PC-3 (cell line): ENCODE measurements at regions not wholly inside any gene's neighbourhood (a gene's known extent, or its start where the extent isn't known, plus 50 kb on each side); places are given as distances from the start of the nearest gene placed in this dataset.

Experiments used
- ATAC-seq: fragments of 200-7000 bp; cut with Tn5 transposase; 2 replicates; pipeline ENCODE4 v1.9.1; 2020; ENCODE audit warnings: mild to moderate bottlenecking, moderate library complexity
- BruUV-seq: library from RNA; stranded (reverse); fragments of 400-500 nt; replicated peaks from 2 replicates; lab custom pipeline; 2021; lab: Mats Ljungman, UMichigan
- CTCF ChIA-PET: fragments of 300-600 bp; sonication (Branson Sonifier 250); formaldehyde crosslinking; loops from one replicate; lab custom pipeline; 2022; ENCODE audit warnings: antibody characterized with exemption; lab: Charles Lee
- POLR2A ChIA-PET: fragments of 300-600 bp; sonication (Branson Sonifier 250); formaldehyde crosslinking; loops from one replicate; lab custom pipeline; 2022; ENCODE audit warnings: antibody characterized with exemption; ENCODE audit not compliant: unreplicated experiment; lab: Charles Lee
- DNase-seq: peaks from one replicate; pipeline ENCODE4 v3.0.0-alpha.2; 2015
- H2AFZ ChIP-seq: fragments of 300-600 bp; sonication (generic); 2 replicates; pipeline ENCODE4 v1.6.0; 2016; ENCODE audit warnings: antibody characterized with exemption, low read length
- H3F3A ChIP-seq: fragments of 300-600 bp; sonication (generic); one replicate; pipeline ENCODE4 v1.6.0; 2017; ENCODE audit warnings: antibody characterized with exemption, low read length, control low read depth, mild to moderate bottlenecking; ENCODE audit not compliant: unreplicated experiment
- H3K27ac ChIP-seq: fragments of 300-600 bp; sonication (generic); 2 replicates; pipeline ENCODE4 v1.5.1; 2016; ENCODE audit warnings: mild to moderate bottlenecking, low read length
- H3K27me3 ChIP-seq: fragments of 300-600 bp; sonication (generic); 2 replicates; pipeline ENCODE4 v1.6.1; 2016; ENCODE audit warnings: low read length, mixed read lengths
- H3K36me3 ChIP-seq: fragments of 300-600 bp; sonication (generic); 2 replicates; pipeline ENCODE4 v1.6.1; 2016; ENCODE audit warnings: low read depth, mixed run types, low read length, mixed read lengths
- H3K4me1 ChIP-seq: fragments of 300-600 bp; sonication (generic); 2 replicates; pipeline ENCODE4 v1.5.1; 2016; ENCODE audit warnings: low read length; ENCODE audit not compliant: insufficient read depth
- H3K4me2 ChIP-seq: fragments of 300-600 bp; sonication (generic); 2 replicates; pipeline ENCODE4 v1.6.0; 2016; ENCODE audit warnings: low read length
- H3K4me3 ChIP-seq: fragments of 300-600 bp; sonication (generic); 2 replicates; pipeline ENCODE4 v1.5.1; 2016; ENCODE audit warnings: mild to moderate bottlenecking, low read length, mixed read lengths
- H3K79me2 ChIP-seq: fragments of 300-600 bp; sonication (generic); 2 replicates; pipeline ENCODE4 v1.6.1; 2017; ENCODE audit warnings: low read length, mixed read lengths
- H3K9ac ChIP-seq: fragments of 300-600 bp; sonication (generic); 2 replicates; pipeline ENCODE4 v1.6.0; 2016; ENCODE audit warnings: mild to moderate bottlenecking, low read length
- H3K9me2 ChIP-seq: fragments of 300-600 bp; sonication (generic); replicated peaks from 2 replicates; pipeline ENCODE4 v1.6.1; 2016; ENCODE audit warnings: mixed run types, low read length, mixed read lengths
- H3K9me3 ChIP-seq: fragments of 300-600 bp; sonication (generic); 2 replicates; pipeline ENCODE4 v1.6.1; 2016; ENCODE audit warnings: low read length, mixed read lengths
- H4K20me1 ChIP-seq: fragments of 300-600 bp; sonication (generic); 2 replicates; pipeline ENCODE4 v1.6.1; 2016; ENCODE audit warnings: low read length, mixed read lengths
- EZH2 ChIP-seq: fragments of 300-600 bp; sonication (generic); IDR thresholded peaks from one replicate; pipeline ENCODE4 v1.6.1; 2017; ENCODE audit warnings: antibody characterized with exemption, mild to moderate bottlenecking, low read length; ENCODE audit not compliant: unreplicated experiment
- EZH2phosphoT487 ChIP-seq: fragments of 300-600 bp; sonication (generic); IDR thresholded peaks from 2 replicates; pipeline ENCODE4 v1.6.1; 2018; ENCODE audit warnings: mild to moderate bottlenecking, antibody characterized with exemption, low read length, borderline replicate concordance
- intact Hi-C: fragments of 100-400 bp; cut with micrococcal nuclease; formaldehyde crosslinking; loops from 2 replicates; pipeline ENCODE4 v1.9.0; 2023
- TF ChIP-seq, protein P1 (sequence below): fragments of 300-600 bp; sonication (generic); conservative IDR thresholded peaks from 2 replicates; pipeline ENCODE4 v1.5.1; 2017; ENCODE audit warnings: antibody characterized with exemption, low read depth, mild to moderate bottlenecking, low read length

DNA sequence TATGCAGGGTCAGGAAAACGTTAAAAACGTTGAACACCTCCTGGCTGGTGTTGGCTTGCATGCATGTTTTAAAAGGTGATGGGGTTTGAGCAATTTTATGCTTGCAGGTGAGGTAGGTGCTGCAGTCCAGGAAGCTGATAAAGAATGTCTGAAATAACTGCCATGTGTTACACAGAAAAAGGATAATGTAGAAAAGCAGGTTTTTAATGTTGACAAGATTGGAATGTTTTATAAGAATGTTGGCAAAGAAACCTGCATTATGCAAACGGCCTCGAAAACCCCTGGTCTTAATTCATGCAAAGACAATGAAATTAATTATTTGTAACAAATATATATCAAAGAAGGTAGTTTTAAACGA, 723.7 kb upstream of the AGA start:
- Histone ChIP-seq H2AFZ (peak overlapping the region; percentile 58; the same call in 1 of the 2 replicates), H3K9me3 (no peaks in the 10 kb centered on the region), H3K9ac (no peak overlapping the region), H3F3A (no peaks in the 10 kb centered on the region), H3K79me2 (no peaks in the 10 kb centered on the region), H3K27ac (no peak overlapping the region), H3K36me3 (no peaks in the 10 kb centered on the region), H3K27me3 (no peaks in the 10 kb centered on the region), H3K4me1 (peaks cover 26% of the 10 kb centered on the region), H3K9me2 (no peaks in the 10 kb centered on the region), H3K4me2 (peak overlapping the region; percentile 77), H4K20me1 (no peaks in the 10 kb centered on the region), H3K4me3 (peak overlapping the region; percentile 50)
- POLR2A ChIA-PET, result no interaction called here
- DNase-seq (peak; percentile 56), ATAC-seq (peak; percentile 56)
- CTCF ChIA-PET, result no interaction called here
- intact Hi-C loops, result loop anchor here (10.0 kb wide), 1 partner anchor 491 kb away; no protein-coding TSS in a partner anchor
- BruUV-seq, result no TSS peak
- no peak for TF ChIP-seq EZH2
- TF ChIP-seq, protein P1, sequence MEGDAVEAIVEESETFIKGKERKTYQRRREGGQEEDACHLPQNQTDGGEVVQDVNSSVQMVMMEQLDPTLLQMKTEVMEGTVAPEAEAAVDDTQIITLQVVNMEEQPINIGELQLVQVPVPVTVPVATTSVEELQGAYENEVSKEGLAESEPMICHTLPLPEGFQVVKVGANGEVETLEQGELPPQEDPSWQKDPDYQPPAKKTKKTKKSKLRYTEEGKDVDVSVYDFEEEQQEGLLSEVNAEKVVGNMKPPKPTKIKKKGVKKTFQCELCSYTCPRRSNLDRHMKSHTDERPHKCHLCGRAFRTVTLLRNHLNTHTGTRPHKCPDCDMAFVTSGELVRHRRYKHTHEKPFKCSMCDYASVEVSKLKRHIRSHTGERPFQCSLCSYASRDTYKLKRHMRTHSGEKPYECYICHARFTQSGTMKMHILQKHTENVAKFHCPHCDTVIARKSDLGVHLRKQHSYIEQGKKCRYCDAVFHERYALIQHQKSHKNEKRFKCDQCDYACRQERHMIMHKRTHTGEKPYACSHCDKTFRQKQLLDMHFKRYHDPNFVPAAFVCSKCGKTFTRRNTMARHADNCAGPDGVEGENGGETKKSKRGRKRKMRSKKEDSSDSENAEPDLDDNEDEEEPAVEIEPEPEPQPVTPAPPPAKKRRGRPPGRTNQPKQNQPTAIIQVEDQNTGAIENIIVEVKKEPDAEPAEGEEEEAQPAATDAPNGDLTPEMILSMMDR, result no peak
- no peak for TF ChIP-seq EZH2phosphoT487

DNA sequence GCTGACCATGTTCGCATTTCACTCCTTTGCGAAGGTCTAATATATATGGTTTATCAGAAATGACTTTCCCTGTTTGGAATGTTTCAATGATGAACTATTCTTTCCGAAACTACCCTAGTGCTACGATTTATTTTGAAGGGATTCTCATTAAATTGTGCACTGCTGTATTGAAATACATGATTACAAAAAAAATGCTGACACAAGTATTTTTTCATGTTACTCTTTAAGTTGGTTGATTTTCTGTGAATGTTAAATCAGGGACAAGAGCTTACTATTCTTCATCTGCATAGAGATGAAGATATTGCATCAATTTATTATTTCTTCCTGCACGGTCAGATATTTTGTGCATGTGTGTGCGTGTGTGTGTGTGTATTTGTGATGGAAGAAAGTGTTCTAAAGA, 731.5 kb upstream of the AGA start:
- no peaks in the 10 kb centered on the region for H4K20me1 ChIP-seq
- no TSS peak for BruUV-seq
- ChIA-PET POLR2A (no interaction called here), CTCF (no interaction called here)
- no peak for DNase-seq
- no peak overlapping the region for H2AFZ ChIP-seq
- H3K27me3 ChIP-seq, result no peaks in the 10 kb centered on the region
- no peaks in the 10 kb centered on the region for H3F3A ChIP-seq
- no peaks in the 10 kb centered on the region for H3K4me1 ChIP-seq
- no peak overlapping the region for H3K9ac ChIP-seq
- H3K27ac ChIP-seq, result no peak overlapping the region
- no peak overlapping the region for H3K4me2 ChIP-seq
- intact Hi-C loops, result no loop called here
- no peaks in the 10 kb centered on the region for H3K36me3 ChIP-seq
- no peaks in the 10 kb centered on the region for H3K9me2 ChIP-seq
- TF ChIP-seq, protein P1, result no peak
- TF ChIP-seq EZH2, result no peak
- TF ChIP-seq EZH2phosphoT487, result no peak
- H3K4me3 ChIP-seq, result no peak overlapping the region
- no peak for ATAC-seq
- no peaks in the 10 kb centered on the region for H3K9me3 ChIP-seq
- H3K79me2 ChIP-seq, result no peaks in the 10 kb centered on the region

DNA sequence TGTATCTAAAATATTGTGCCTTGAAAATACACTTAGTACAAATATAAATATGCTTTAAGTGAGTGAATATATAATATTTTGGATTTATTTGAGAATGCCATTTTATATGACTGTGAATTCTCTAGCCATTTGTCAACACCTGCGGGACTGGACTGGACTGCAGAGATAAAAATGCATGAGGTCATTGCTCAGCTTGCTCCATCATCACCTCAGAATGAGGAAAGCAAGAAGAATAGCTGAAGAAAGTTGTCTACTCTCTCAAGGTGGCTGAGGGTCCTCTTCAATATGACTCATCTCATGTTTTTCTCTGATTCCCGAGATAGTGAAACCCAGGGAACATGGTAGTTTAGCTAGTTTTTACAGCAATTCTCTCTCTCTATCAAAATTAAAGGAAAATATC, 732.5 kb upstream of the AGA start:
- POLR2A ChIA-PET, result no interaction called here
- TF ChIP-seq EZH2phosphoT487, result no peak
- TF ChIP-seq, protein P1, result no peak
- no peak for TF ChIP-seq EZH2
- no peak for ATAC-seq
- Histone ChIP-seq H3K4me3 (no peak overlapping the region), H3F3A (no peaks in the 10 kb centered on the region), H3K27me3 (no peaks in the 10 kb centered on the region), H3K79me2 (no peaks in the 10 kb centered on the region), H3K4me1 (no peaks in the 10 kb centered on the region), H2AFZ (no peak overlapping the region), H4K20me1 (no peaks in the 10 kb centered on the region), H3K9ac (no peak overlapping the region), H3K36me3 (no peaks in the 10 kb centered on the region), H3K27ac (no peak overlapping the region), H3K4me2 (no peak overlapping the region), H3K9me3 (no peaks in the 10 kb centered on the region), H3K9me2 (no peaks in the 10 kb centered on the region)
- CTCF ChIA-PET, result no interaction called here
- no TSS peak for BruUV-seq
- no peak for DNase-seq
- intact Hi-C loops, result no loop called here
